GM19438 (cell line): ENCODE measurements at regions not wholly inside any gene's neighbourhood (a gene's known extent, or its start where the extent isn't known, plus 50 kb on each side); places are given as distances from the start of the nearest gene placed in this dataset.
"Not testable (repeated sequence)": the region's sequence is repeated elsewhere in the genome, so short reads cannot be mapped to it uniquely, and the experiment has no call there.

ENCODE experiments used
- ATAC-seq: cut with Tn5 transposase; IDR thresholded peaks from one replicate; pipeline ENCODE4 v1.9.1; 2021; ENCODE audit warnings: low read depth; ENCODE audit not compliant: unreplicated experiment

DNA sequence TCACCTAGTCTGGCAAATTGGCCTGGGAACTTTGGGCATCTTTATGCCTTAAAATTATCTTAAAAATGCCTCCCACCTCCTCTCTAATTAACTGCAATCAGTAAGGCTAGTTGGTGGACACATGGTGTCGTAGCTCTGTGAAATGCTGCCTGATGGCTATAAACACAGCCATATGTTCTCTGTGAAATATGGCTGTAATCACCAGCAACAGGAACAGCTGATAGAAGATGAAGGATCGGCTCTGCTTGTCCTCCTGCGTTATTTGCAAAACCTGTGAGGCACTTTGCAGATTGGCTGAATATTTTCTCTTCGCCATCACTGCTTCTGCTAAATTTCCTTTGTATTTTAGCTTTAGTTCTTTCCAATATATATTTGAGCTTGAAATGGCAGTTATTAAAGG lies 419.6 kb downstream of the RWDD3 start:
- no peak for ATAC-seq

DNA sequence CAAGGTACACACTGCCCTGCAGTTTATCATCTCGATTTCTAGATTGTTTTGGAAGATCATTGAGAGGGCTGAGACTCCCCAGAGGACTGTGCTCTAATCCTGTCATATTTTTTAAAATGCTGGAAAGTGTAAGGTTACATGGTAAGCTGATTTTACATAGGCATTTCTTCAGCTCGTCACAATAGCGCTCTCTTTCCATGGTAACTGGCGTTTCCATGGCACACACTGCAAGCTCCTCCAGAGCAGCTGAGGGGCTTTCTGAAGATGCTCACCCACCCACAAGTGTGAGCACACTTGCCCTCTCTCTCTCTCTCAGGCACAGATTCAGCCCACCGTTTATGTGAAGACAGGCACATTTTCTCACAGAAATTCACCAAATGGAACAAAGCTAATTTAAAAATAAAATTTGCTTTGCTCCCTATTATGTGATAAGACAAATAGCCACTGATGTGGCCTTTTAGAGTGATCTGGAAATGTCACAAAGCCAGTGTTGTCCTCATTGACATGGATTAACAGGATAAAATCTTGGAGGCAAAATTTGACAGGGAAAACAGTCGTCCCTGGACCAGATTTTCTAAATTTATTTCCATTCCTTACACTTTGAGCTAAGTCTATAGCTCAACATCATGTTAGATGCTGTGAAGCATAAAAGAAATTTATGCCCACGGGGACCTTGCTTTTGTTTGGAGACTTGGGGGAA lies 421.5 kb downstream of the RWDD3 start:
- no peak for ATAC-seq

DNA sequence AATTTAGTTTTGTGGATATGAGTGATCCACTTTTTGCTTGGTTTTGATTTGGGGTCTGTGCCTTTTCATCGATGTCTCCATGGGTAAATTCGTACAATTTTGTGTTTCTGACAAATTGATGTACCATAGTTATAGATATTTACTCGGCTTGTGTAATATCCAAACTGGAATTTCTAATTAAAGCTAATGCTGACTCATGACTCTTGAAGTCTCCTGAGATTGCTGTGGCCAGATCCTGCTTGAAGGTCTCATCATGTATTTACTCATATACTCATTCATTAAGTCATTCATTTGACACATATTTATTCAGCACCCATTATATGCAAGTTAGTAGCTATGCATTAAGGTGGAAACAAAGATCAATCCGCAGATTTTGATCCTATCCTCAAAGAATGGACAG lies 423.2 kb downstream of the RWDD3 start:
- no peak for ATAC-seq

DNA sequence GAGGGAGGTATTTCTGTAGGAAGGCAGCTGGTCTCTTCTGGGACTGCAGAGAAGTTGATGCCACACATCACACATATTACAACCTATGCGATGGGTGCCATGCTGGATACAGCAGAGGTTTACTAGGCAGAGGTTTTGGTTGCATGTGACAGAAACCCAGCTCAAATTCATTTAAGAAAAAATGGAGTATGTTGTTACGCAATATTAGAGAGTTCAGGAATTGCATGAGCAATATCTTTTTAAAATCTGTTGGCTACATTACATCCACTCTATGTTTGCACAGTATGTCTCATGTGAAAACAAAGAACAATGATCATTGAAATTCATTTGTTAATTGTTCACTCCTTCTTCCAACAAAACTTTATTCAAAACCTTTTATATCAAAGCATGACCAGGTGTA lies 425.2 kb downstream of the RWDD3 start:
- ATAC-seq, result no peak

DNA sequence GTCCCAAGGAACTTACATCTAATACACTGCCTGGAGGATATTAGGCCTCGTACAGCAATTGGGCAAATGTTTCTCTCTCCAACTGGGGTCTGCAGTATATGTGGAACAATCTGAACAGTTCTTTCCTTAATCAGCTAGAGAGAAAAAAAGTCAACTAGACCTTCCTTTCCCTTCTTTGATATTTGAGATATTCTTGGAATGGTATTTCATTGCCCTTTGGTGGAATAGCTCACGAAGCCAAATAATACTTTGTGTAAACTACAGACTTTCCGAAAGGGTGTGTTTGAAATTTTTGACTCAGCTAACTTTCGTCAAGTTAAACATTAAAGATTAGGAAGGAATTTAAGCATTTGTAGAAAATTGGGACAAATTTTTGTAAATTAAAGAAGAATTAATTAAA lies 425.6 kb downstream of the RWDD3 start:
- ATAC-seq, result no peak

DNA sequence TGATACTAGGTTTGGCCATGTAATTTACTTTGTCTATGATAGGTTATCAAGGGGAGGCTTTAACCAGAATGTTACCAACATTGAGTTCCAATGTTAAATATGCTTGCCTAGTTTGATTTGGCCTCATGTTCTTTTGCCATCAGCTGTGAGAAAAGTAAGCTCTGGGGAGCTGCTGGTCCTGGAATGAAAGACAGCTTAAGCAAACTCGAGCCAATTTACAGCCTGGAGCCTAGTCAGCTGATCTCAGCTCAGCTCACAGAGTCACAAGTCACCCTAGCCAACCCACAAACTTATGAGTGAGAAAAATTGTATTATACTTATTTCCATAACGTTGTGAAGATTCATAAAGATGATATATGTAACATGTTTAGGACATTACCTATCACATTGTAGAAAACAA lies 426.7 kb downstream of the RWDD3 start:
- ATAC-seq, result no peak

DNA sequence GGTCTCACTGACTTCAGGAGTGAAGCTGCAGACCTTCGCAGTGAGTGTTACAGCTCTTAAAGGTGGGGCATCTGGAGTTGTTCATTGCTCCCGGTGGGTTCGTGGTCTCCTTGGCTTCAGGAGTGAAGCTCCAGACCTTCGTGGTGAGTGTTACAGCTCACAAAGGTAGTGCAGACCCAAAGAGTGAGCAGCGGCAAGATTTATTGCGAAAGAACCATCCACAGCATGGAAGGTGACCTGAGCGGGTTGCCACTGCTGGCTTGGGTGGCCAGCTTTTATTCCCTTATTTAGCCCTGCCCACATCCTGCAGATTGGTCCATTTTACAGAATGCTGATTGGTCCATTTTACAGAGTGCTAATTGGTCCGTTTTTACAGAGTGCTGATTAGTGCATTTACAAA lies 429.5 kb downstream of the RWDD3 start:
- not testable (repeated sequence) for ATAC-seq

DNA sequence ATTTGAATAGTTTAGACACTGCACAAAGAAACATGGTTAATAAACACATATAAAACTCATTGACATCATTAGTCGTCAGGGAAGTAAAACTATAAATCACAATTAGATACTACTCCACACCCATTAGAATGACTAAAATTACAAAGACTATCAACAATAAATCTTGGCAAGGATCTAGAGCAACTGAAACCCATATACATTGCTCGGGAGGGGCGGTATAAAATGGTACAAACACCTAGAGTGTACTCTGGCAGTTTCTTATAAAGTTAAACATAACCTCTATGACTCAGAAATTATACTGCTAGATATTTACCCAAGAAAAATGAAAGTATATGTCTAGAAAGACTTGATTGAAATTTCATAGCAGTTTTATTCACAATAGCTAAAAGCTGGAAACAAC lies 434.2 kb downstream of the RWDD3 start:
- ATAC-seq, result no peak

DNA sequence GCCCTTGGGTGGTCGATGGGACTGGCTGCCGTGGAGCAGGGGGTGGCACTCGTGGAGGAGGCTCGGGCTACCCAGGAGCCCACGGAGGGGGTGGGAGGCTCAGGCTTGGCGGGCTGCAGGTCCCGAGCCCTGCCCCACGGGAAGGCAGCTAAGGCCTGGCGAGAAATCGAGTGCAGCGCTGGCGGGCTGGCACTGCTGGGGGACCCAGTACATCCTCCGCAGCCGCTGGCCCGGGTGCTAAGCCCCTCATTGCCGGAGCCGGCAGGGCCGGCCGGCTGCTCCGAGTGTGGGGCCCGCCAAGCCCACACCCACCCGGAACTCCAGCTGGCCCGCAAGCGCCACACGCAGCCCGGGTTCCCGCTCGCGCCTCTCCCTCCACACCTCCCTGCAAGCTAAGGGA lies 435.6 kb downstream of the RWDD3 start:
- not testable (repeated sequence) for ATAC-seq

DNA sequence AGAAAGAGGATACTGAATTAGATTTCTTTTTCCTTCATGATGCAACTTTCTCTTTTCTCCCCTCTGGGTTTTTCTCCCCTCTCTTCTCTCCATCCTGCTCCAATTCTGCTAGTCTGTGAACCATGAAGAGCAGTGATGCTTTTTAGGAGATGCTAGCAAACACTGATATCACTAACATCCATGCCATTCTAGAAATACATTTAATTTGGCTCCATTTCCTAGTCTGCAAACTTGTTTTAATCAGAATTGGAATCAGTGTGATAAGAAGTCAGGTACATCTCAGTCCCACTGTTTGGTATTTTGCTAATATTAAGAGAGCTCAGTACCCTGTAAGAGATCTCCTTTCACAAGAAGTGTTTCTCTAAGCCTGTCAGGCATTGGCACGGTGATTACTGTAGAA lies 437.1 kb downstream of the RWDD3 start:
- ATAC-seq, result no peak

DNA sequence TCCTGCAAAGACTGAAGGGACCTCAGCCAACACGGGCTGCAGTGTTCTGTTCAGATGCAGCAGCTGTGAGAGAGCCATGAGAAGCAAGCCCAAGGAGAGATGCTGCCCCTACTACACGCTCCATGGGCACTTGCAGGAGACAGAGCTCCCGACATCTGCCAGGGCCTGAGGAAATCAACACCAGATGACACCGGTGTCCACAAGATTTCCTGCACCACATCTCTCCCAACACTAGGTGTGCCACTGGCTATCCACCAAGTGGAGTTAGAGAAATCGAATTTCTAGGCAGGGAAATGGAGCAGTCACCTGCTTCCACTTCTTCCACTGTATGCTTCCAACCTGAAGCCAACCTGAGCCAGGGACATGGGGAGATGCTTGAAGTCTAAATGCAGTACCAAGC lies 445.3 kb downstream of the RWDD3 start:
- ATAC-seq, result no peak

DNA sequence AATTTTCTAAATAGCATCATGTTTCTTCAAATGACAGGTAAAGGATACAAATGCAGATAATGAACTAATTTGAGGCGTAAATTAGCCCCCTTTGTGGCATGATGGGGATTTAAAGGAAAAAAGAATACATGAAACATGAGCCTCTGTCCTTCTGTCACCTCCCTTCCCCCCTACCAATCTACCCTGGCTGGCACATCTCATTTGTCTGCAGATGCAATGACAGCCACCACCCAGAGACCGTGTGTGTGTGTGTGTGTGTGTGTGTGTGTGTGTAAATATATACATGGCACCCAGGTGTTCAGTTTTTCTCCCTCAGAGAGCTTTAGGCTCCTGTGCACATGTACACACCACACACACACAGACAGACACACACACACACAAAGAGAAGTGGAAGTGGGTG lies 451.1 kb downstream of the RWDD3 start:
- no peak for ATAC-seq

DNA sequence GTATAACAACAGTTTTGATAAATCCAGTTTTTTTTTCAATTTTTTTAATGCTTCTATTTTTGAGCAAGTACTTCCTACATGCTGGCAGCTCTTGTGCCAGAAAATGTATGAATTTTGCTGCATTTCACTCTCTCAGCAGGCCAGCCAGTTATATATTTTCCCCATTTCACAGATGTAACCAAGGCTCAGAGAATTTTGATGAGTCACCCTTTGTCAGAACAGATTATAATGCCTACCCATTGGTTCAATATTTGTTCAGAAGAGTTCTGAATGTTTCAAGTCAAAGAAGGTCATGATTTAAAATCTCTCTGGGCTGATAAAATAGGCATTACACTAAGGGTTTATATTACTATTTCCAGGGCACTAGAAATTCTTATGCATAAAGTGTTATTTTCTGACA lies 452.2 kb downstream of the RWDD3 start:
- ATAC-seq, result no peak

DNA sequence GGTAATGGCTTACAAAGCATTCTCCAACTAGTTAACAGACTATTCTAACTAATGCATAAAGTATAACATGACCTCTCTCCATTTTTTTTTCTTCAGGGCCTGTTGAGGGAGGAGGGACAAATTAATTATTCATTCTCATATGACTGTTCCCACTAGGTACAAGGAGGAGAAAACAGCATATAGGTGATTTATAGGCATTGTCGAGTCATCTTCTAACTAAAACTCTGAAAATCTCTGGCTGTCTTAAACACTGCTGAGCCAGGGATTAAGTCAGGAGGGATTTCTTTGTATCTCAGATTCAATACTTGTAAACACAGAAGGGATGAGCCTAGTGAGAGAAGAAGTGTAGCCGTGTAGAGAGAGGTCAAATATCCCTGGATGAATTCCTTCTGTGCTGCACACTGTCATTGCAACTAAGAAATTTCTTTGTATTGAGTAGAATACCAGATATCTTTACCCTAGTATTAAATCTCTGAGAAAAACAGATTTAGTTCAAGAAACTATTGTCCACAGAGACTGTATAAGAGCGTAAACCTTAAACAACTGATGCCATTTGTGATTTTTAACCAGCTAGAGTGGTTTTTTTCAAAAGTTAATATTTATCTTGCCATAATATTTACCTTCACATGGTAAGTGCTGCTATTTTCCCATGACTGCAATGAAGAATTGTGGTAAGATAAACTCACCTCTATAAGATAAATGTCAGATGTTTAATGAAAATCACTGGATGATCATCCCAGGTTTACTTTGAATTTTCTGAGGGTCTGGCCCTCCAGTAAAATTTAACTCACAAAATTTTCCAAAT lies 465.3 kb downstream of the RWDD3 start:
- no peak for ATAC-seq

DNA sequence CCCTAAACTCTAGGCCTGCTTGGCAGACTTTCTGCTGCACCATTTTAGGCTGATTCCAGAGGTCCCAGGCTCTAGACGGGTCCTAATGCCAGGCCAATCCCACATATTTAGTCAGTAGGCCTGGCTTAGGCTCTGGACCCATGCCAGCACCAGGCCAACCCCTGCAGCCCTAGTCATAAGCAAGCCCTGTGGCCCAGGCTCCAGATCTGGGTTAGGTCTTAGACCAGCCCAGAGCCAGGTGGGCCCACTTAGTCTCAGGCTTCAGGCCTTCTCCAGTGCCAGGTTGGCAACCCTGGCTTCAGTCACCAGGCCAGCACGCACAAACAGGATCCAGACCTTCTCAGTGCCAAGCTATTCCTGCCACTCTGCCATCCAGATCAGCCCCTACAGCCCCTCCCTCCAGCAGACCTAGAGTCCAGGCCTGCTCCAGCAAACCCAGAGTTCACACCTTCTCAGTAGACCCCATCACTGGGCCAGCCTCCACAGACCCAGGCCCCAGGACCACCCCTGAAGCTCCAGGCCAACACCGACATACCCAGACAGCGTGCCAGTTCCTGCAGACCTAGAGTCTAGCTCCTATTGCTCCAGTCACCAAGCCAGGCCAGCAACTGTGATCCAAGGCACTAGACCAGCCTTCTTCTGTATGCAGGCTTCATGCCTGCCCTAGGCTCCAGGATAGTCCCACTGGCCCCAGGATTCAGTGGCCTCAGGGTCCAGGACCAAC lies 467.6 kb downstream of the RWDD3 start:
- ATAC-seq, result no peak

DNA sequence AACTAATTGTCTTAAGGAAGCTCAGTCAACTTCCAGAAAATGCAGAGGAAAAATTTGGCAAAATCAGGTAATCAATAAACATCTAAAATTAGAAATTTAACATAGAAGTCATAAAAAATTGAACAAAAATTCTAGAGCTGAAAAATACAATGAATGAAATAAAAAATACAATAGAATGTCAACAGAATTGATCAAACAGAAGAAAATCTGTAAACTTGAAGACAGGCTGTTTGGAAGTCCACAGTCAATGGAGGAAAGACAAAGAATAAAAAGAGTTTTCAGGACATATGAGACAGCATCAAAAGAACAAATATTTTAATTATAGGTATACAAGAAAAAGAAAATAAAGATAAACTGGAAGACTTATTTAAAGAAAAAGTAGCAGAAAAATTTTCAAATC lies 469.0 kb downstream of the RWDD3 start:
- no peak for ATAC-seq

DNA sequence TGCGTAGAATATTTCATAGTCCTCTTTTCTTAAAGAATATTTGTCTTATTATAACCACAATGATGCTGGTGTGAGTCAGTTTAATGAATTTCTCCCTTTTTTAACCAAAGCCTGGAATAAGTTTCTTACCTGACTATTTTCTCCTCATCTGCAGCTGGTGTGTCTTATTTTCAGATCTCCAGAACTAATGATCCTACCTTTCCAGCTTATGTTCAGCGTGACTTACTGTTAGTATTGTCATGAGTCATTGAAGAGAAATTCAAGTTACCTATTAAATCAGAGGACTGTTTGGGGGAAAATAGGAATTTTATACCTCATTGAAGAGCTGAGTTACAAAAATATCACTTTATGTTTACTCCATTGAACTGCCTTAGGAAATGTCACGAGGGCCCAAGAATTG lies 482.1 kb downstream of the RWDD3 start:
- no peak for ATAC-seq

DNA sequence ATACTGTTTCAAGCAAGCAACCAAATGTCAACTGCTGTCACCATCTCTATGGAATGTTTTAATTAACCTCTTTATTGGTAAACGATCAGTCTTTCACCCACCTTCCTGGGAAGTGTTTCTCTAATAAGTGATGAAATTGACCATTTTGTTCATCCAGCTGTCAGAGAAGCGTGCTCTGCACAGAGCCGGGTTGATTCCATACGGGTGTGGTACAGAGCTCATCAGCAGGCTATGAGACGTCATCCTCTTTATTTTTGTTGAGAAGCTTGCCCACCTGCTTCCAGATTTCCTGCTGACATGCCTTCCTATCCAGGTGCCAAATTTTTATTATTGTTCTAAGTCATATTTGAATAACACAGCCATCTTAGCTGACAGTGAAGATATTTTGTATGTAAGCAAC lies 482.5 kb downstream of the RWDD3 start:
- ATAC-seq, result no peak

DNA sequence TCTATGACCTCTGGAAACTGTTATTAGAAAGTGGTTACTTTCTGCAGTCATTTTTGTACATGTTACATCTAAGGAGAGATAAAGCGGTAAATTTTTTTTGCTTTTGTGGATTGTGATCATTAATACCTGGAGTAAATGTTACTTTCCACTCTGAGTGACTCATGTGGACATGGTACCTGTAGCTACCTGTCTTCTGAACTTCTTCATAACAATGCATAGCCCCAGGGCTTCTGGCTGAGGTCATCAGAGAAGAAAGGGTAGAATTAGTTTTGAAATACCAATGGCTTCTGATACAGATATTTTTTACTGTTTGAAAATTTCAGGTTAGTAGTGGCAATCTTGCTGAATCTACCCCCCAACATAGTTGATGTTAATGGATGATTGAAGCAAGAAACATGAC lies 489.3 kb downstream of the RWDD3 start:
- ATAC-seq, result no peak

DNA sequence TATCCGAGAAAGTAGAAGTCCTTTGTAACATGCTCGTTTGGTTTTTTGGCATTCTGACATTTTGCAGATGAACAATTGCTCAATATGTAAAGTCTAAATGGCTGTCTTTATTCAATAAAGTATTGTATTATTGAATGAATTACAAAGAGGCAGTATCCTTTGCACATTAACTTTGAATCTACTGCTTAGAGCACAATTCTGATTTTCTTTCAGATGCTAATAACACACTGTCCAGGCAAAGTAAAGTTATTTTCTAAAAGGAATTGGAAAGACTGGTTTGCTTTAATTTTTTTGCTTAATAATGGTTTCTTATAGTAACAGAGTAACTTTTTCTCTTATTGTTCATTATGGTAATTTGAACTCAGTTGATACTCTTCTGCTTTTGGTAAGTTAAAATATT lies 494.8 kb downstream of the RWDD3 start:
- ATAC-seq, result no peak

DNA sequence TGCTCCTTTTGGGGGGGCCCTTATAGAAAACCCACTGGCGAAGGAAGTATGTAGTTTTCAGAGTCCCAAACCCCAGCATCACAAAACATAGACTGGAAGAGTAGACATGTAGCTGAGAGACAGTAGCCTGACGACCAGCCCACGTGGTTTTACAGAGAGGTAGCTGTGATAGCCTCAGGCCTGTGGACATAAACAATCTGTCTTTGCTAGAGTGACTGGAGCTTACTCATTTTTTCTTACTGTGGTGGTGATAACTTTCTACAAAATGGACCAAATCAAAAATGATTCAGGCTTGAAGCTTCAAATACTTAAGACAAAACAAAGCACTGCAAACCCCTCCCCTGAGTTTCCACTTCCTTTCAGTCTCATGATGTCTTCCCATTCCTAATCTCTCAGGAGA lies 497.0 kb downstream of the RWDD3 start:
- ATAC-seq, result no peak

DNA sequence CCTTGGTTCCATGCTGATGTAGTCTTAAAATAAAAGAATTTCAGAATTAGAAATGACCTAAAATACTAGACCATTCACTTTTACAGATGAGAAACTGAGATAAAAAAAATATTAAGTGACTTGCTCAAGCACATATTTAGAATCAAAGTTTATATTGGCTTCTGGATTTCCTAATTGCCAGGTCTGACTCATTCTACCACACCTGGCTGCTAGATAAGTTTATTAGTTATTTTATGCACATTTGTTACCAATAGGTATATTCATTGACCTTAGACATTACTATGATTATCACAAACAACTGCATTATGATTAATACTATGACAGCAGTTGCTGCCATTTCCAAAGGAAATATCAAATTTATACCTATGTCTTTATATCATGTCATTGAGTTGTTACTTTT lies 497.5 kb downstream of the RWDD3 start:
- ATAC-seq, result no peak
